SK-N-MC (cell line): ENCODE measurements at regions not wholly inside any gene's neighbourhood (a gene's known extent, or its start where the extent isn't known, plus 50 kb on each side); places are given as distances from the start of the nearest gene placed in this dataset.

ENCODE experiments used
- DNase-seq: peaks from one replicate; pipeline ENCODE4 v3.0.0-alpha.2; 2011; ENCODE audit warnings: low read depth, low spot score
- H3K27ac ChIP-seq: fragments of 200-600 bp; sonication (generic); 2 replicates; pipeline ENCODE4 v1.5.1; 2016; ENCODE audit warnings: mixed run types
- H3K36me3 ChIP-seq: fragments of 200-600 bp; sonication (generic); 2 replicates; pipeline ENCODE4 v1.6.1; 2017; ENCODE audit warnings: antibody characterized with exemption, low read length, mixed read lengths; ENCODE audit not compliant: insufficient read depth
- H3K4me3 ChIP-seq: fragments of 200-600 bp; sonication (generic); 2 replicates; pipeline ENCODE4 v1.5.1; 2016
- H3K9ac ChIP-seq: fragments of 200-600 bp; sonication (generic); 2 replicates; pipeline ENCODE4 v1.8.0; 2017; ENCODE audit warnings: mixed run types, mixed read lengths; ENCODE audit not compliant: insufficient read length
- H3K9me3 ChIP-seq: fragments of 200-600 bp; sonication (generic); 2 replicates; pipeline ENCODE4 v1.6.1; 2017; ENCODE audit warnings: low read depth, mild to moderate bottlenecking, antibody characterized with exemption, low read length, moderate library complexity, mixed read lengths
- EZH2 ChIP-seq: fragments of 200-600 bp; sonication (generic); IDR thresholded peaks from one replicate; pipeline ENCODE4 v1.6.1; 2017; ENCODE audit warnings: antibody characterized with exemption
- FOXP2 ChIP-seq: optimal IDR thresholded peaks from 2 replicates; pipeline ENCODE3; 2011; ENCODE audit warnings: mild to moderate bottlenecking, moderate library complexity; ENCODE audit not compliant: insufficient read depth; ENCODE audit errors: extremely low read length, control extremely low read depth
- POLR2AphosphoS5 ChIP-seq: IDR thresholded peaks from 2 replicates; pipeline ENCODE4 v1.6.1; 2012; ENCODE audit warnings: mild to moderate bottlenecking, low read depth, low read length, borderline replicate concordance

DNA sequence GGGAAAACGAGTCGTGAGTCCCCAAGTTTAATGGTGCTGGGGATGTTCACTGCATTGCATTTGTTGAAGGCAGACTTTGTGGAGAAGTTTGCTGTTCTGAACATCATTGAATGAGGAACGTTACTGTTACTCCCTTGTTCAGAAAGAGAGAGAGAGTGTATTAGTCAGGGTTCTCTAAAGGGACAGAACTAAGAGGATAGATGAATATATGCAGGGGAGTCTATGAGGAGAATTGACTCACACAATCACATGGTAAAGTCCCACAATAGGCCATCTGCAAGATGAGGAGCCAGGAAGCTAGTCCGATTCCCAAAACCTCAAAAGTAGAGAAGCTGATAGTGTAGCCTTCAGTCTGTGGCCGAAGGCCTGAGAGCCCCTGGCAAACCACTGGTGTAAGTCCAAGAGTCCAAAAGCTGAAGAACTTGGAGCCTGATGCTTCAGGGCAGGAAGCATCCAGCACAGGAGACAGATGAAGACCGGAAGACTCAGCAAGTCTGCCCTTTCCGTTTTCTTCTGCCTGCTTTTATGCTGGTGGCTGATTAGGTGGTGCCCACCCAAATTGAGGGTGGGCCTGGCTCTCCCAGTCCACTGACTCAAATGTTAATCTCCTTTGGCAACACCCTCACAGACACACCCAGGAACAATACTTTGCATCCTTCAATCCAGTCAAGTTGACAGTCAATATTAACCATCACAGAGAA, 223.5 kb upstream of the PCSK2 start:
- Histone ChIP-seq H3K4me3 (no peak overlapping the region), H3K9ac (no peak overlapping the region), H3K27ac (no peak overlapping the region), H3K36me3 (no peaks in the 10 kb centered on the region), H3K9me3 (no peaks in the 10 kb centered on the region)
- no peak for TF ChIP-seq FOXP2
- TF ChIP-seq EZH2, result no peak
- TF ChIP-seq POLR2AphosphoS5, result no peak
- DNase-seq, result no peak

GRCh38 chr20:17010181-17010580, 216.7 kb upstream of the PCSK2 start:
- no peak for DNase-seq
- Histone ChIP-seq H3K4me3 (no peak overlapping the region), H3K36me3 (no peaks in the 10 kb centered on the region), H3K9ac (no peak overlapping the region), H3K27ac (no peak overlapping the region), H3K9me3 (no peaks in the 10 kb centered on the region)
- TF ChIP-seq FOXP2 (no peak), POLR2AphosphoS5 (no peak), EZH2 (no peak)

DNA sequence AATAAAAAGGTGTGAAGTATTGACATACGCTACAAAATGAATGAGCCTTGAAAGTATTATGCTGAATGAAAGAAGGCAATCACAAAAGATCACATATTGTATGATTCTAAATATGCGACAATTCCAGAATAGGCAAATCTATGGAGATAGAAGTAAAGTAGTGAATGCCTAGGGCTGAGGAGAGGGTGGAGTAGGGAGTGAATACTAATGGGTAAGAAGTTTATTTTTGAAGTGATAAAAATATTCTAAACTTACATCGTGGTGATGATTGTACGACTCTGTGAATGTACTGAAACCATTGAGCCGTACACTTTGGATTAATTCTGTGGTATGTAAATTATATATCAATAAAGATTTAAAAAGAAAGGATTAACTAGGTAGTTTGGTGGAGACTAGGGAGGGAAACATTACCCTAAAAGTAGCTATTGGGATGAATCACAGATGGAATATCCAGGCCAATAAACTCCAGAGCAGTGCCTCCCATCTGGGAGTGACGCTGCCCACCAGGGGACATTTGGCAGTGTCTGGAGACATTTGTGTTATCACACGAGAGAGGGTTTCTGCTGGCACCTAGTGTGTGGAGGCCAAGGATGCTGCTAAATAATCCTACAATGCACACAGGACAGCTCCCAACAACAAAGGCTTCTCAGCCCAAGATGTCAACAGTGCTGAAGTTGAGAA, 214.2 kb upstream of the PCSK2 start:
- DNase-seq, result no peak
- no peaks in the 10 kb centered on the region for H3K36me3 ChIP-seq

DNA sequence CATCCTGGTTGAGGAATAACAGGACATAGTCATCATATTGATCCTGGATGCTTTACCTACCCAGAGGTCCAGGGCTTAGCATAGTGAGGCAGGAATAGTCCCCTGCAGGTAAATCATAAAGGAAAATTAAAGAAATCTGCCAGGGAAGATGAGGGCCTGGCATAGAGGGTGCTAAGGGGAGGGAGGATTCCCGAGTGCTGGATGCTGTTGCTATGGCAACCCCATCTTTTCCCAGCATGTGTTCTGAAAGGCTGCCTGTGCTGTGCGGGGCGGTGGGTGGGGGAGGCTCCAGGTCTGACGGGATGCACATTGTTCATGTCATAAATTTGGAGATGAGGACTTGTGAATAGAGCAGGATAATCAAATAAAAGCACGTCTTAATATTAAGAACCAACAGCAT, 212.6 kb upstream of the PCSK2 start:
- H3K9me3 ChIP-seq, result no peaks in the 10 kb centered on the region
- H3K9ac ChIP-seq, result no peak overlapping the region
- TF ChIP-seq FOXP2, result no peak
- no peak for TF ChIP-seq EZH2
- TF ChIP-seq POLR2AphosphoS5, result no peak
- no peaks in the 10 kb centered on the region for H3K36me3 ChIP-seq
- H3K4me3 ChIP-seq, result no peak overlapping the region
- no peak for DNase-seq
- H3K27ac ChIP-seq, result no peak overlapping the region

More for the DNA sequence above, 214.2 kb upstream of the PCSK2 start:
- TF ChIP-seq POLR2AphosphoS5, result no peak
- TF ChIP-seq FOXP2, result no peak
- TF ChIP-seq EZH2, result no peak
- H3K4me3 ChIP-seq, result no peak overlapping the region
- H3K9me3 ChIP-seq, result no peaks in the 10 kb centered on the region
- no peak overlapping the region for H3K9ac ChIP-seq
- no peak overlapping the region for H3K27ac ChIP-seq

DNA sequence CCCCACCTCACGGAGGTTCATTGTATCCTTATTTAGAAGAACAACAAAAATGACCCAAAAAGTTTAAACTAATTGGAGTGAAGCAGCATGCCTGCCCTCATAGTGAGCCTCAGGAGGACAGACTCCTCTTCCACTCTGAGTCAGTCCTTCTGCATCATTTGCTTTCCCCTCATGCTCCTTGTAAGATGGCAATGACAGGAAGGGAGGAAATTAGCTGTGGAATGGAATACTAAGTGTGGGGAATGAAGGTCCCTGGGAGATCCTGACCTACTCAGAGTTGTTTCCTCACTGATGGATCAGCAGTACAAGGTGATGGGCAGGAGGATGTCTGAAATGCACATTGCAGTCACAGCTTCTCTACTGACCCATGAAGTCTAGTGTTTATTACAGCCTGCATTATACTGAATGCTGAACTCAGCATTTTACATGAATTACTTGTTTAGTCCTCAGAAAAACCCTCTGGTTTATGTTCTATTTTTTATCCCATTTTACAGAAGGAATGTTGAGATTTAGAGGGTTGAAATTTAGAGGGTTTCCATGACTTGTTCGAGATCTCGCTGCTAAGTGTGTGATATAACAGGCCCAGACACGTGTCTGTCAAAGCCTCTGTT, 212.0 kb upstream of the PCSK2 start:
- H3K4me3 ChIP-seq, result no peak overlapping the region
- no peak for DNase-seq
- H3K9ac ChIP-seq, result no peak overlapping the region
- H3K36me3 ChIP-seq, result no peaks in the 10 kb centered on the region
- H3K9me3 ChIP-seq, result no peaks in the 10 kb centered on the region
- TF ChIP-seq FOXP2, result no peak
- no peak for TF ChIP-seq EZH2
- no peak for TF ChIP-seq POLR2AphosphoS5
- H3K27ac ChIP-seq, result no peak overlapping the region

- Histone ChIP-seq H3K36me3 (no peaks in the 10 kb centered on the region), H3K27ac (no peak overlapping the region), H3K9ac (no peak overlapping the region), H3K9me3 (no peaks in the 10 kb centered on the region), H3K4me3 (no peak overlapping the region)
- TF ChIP-seq FOXP2 (no peak), POLR2AphosphoS5 (no peak), EZH2 (no peak)
- DNase-seq, result no peak
Measured at GRCh38 chr20:17017232-17017631, 209.6 kb upstream of the PCSK2 start.

DNA sequence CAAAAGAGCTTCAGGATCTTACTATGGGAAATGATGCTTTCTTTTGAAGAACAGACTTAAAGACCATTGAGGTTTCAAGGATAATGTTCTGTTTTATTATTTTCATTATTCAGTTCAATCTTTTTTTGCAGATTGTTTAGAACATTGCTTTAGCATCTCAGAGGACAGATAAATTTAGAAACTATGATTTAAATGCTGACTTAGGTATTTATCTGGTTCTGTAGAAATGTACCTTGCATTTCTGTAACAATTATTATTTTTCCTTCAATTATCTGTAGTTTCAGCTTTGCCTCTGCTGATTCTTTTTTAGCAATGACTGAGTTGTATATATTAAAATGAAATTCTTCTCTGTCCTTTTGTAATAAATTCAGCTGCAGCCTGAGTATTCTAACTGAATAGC, 205.4 kb upstream of the PCSK2 start:
- Histone ChIP-seq H3K36me3 (no peaks in the 10 kb centered on the region), H3K4me3 (no peak overlapping the region), H3K9ac (no peak overlapping the region), H3K9me3 (no peaks in the 10 kb centered on the region), H3K27ac (no peak overlapping the region)
- no peak for DNase-seq
- no peak for TF ChIP-seq EZH2
- no peak for TF ChIP-seq POLR2AphosphoS5
- no peak for TF ChIP-seq FOXP2

DNA sequence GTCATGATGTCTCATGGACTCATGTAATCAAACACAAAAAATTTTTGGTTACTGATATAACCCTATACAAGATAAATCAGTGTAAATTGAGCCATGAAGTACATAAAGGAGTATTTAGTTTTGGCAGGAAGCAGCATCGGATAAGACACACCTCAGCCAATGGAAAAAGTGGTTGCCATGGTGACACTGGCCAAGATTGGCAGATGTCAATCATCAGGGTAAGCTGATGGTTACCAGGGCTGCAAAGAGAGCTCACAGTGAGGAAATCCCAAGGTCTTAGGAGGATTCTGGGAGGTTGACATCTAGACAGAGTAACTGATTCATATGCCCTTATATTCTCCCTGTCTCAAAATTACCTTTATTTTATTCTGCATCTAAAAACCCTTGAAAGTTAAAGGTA, 203.8 kb upstream of the PCSK2 start:
- no peak for TF ChIP-seq FOXP2
- DNase-seq, result no peak
- H3K27ac ChIP-seq, result no peak overlapping the region

More for the DNA sequence above, 203.8 kb upstream of the PCSK2 start:
- H3K36me3 ChIP-seq, result no peaks in the 10 kb centered on the region
- H3K9ac ChIP-seq, result no peak overlapping the region
- no peaks in the 10 kb centered on the region for H3K9me3 ChIP-seq
- no peak overlapping the region for H3K4me3 ChIP-seq
